ENCODE measurements at regions not wholly inside any gene's neighbourhood (a gene's known extent, or its start where the extent isn't known, plus 50 kb on each side); places are given as distances from the start of the nearest gene placed in this dataset.

DNA sequence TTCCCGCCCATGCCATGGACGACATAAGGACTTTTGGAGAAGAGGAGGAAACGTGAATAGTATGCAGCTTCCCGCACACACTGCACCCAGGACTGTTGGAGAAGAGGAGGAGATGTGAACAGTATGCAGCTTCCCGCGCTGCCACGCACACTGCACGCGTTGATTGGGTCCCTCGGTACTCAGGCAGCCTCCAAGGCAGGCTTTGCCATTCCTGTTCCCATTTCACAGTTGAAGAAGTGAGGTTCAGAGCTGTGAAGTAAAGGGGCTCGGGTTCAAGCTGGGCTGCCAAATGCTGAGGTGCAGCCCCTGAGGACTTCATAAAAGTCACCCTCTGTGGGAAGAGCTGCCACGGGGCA, 147.9 kb upstream of the FAM20C start:
- Histone ChIP-seq H2BK5ac (ENCODE audit: low read depth, low read length, poor library complexity, severe bottlenecking) (no peak overlapping the region), H4K8ac (ENCODE audit: low read depth in 2 of 2, low read length in 2 of 2) (no peak overlapping the region), H3K14ac (replicated peaks; ENCODE audit: low read depth, low read length) (no peak overlapping the region), H2BK15ac (ENCODE audit: low read depth, low read length) (no peak overlapping the region), H2AK5ac (ENCODE audit: low read depth, low read length) (no peak overlapping the region), H3K4me3 (ENCODE audit: insufficient read depth, low read depth, low read length) (no peak overlapping the region), H3K4me2 (ENCODE audit: low read depth, low read length) (no peak overlapping the region), H2AFZ (replicated peaks; ENCODE audit: low read length, poor library complexity) (no peak overlapping the region), H3K23ac (ENCODE audit: low read depth, low read length) (no peak overlapping the region), H3K9ac (ENCODE audit: low read depth, low read length) (no peak overlapping the region), H3K9me1 (ENCODE audit: insufficient read depth, low read length) (no peaks in the 10 kb centered on the region), H3K56ac (ENCODE audit: extremely low read depth, insufficient read depth, low read length) (no peak overlapping the region), H3K9me3 (ENCODE audit: control insufficient read depth, insufficient read depth, low read length) (no peaks in the 10 kb centered on the region), H4K5ac (ENCODE audit: low read depth, low read length) (no peak overlapping the region), H2AK9ac (replicated peaks; ENCODE audit: low read depth, low read length, poor library complexity) (no peak overlapping the region), H3K4ac (ENCODE audit: low read depth, low read length) (no peak overlapping the region), H3K79me1 (ENCODE audit: low read depth in 1 of 2, low read length in 2 of 2) (no peaks in the 10 kb centered on the region), H4K20me1 (ENCODE audit: insufficient read depth, low read length) (no peaks in the 10 kb centered on the region), H2BK20ac (ENCODE audit: low read depth, low read length) (no peak overlapping the region), H4K91ac (ENCODE audit: insufficient read depth, low read depth, low read length) (no peak overlapping the region), H3K36me3 (ENCODE audit: control insufficient read depth, insufficient read depth, low read length) (no peaks in the 10 kb centered on the region), H2BK120ac (ENCODE audit: low read depth, low read length) (no peak overlapping the region), H3K18ac (ENCODE audit: low read depth, low read length) (no peak overlapping the region), H3K4me1 (ENCODE audit: control insufficient read depth, insufficient read depth, low read length) (no peaks in the 10 kb centered on the region), H3K27me3 (ENCODE audit: control insufficient read depth, insufficient read depth, low read length) (peaks cover 51% of the 10 kb centered on the region), H3K27ac (ENCODE audit: insufficient read depth, low read length) (no peak overlapping the region)
- POLR2A ChIA-PET (ENCODE audit: unreplicated experiment), result no interaction called here
- no peak for ATAC-seq (ENCODE audit: low read depth)
- in situ Hi-C loops (cut with MboI; ENCODE audit: low sequenced_read_pairs) (no loop called here), dilution Hi-C loops (cut with HindIII; ENCODE audit: low sequenced_read_pairs, unreplicated experiment) (no loop called here), intact Hi-C loops (cut with micrococcal nuclease) (no loop called here)
- TF ChIP-seq, protein P1, sequence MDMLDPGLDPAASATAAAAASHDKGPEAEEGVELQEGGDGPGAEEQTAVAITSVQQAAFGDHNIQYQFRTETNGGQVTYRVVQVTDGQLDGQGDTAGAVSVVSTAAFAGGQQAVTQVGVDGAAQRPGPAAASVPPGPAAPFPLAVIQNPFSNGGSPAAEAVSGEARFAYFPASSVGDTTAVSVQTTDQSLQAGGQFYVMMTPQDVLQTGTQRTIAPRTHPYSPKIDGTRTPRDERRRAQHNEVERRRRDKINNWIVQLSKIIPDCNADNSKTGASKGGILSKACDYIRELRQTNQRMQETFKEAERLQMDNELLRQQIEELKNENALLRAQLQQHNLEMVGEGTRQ (IDR thresholded peaks at IDR 0.05; ENCODE audit: low read depth, low read length), result no peak
- TF ChIP-seq CHD1 (IDR thresholded peaks at IDR 0.05; ENCODE audit: low read depth, low read length), result no peak
- no peak for TF ChIP-seq CEBPB (IDR thresholded peaks at IDR 0.05; ENCODE audit: low read depth, low read length)
- TF ChIP-seq, protein P2, sequence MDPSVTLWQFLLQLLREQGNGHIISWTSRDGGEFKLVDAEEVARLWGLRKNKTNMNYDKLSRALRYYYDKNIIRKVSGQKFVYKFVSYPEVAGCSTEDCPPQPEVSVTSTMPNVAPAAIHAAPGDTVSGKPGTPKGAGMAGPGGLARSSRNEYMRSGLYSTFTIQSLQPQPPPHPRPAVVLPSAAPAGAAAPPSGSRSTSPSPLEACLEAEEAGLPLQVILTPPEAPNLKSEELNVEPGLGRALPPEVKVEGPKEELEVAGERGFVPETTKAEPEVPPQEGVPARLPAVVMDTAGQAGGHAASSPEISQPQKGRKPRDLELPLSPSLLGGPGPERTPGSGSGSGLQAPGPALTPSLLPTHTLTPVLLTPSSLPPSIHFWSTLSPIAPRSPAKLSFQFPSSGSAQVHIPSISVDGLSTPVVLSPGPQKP (IDR thresholded peaks at IDR 0.05; ENCODE audit: borderline replicate concordance, low read depth, low read length), result no peak
- TF ChIP-seq MXI1 (IDR thresholded peaks at IDR 0.05; ENCODE audit: borderline replicate concordance, low read depth, low read length), result no peak
- TF ChIP-seq BHLHE40 (IDR thresholded peaks at IDR 0.05; ENCODE audit: low read depth, low read length), result no peak
- TF ChIP-seq MAFK (IDR thresholded peaks at IDR 0.05; ENCODE audit: low read depth, low read length), result no peak
- TF ChIP-seq SMC3 (IDR thresholded peaks at IDR 0.05; ENCODE audit: low read depth, low read length), result no peak
- TF ChIP-seq, protein P3, sequence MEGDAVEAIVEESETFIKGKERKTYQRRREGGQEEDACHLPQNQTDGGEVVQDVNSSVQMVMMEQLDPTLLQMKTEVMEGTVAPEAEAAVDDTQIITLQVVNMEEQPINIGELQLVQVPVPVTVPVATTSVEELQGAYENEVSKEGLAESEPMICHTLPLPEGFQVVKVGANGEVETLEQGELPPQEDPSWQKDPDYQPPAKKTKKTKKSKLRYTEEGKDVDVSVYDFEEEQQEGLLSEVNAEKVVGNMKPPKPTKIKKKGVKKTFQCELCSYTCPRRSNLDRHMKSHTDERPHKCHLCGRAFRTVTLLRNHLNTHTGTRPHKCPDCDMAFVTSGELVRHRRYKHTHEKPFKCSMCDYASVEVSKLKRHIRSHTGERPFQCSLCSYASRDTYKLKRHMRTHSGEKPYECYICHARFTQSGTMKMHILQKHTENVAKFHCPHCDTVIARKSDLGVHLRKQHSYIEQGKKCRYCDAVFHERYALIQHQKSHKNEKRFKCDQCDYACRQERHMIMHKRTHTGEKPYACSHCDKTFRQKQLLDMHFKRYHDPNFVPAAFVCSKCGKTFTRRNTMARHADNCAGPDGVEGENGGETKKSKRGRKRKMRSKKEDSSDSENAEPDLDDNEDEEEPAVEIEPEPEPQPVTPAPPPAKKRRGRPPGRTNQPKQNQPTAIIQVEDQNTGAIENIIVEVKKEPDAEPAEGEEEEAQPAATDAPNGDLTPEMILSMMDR (conservative IDR thresholded peaks at IDR 0.05; ENCODE audit: low read depth, low read length), result no peak
- TF ChIP-seq FOS (IDR thresholded peaks at IDR 0.05; ENCODE audit: low read depth, low read length), result no peak
- no peak for TF ChIP-seq MAZ (IDR thresholded peaks at IDR 0.05; ENCODE audit: borderline replicate concordance, low read depth, low read length)
- TF ChIP-seq RCOR1 (IDR thresholded peaks at IDR 0.05; ENCODE audit: insufficient replicate concordance, low read length), result no peak
- TF ChIP-seq POLR2A (IDR thresholded peaks at IDR 0.05; ENCODE audit: low read depth, low read length), result no peak
- TF ChIP-seq RFX5 (IDR thresholded peaks at IDR 0.05; ENCODE audit: low read depth, low read length), result no peak
- TF ChIP-seq RAD21 (IDR thresholded peaks at IDR 0.05; ENCODE audit: low read length), result no peak
- TF ChIP-seq NFE2L2 (IDR thresholded peaks at IDR 0.05; ENCODE audit: low read depth, low read length), result no peak
- no peak for DNase-seq
- BruUV-seq (replicated peaks), result no TSS peak
- WGBS, 2 experiments (ENCODE audit: extremely low coverage in 2 of 2, insufficient read length in 1 of 2), result 74% methylated on average over 10 of the region's 12 CpGs; no CpG with 5 or more reads in 1 of the 2 experiments
- CTCF ChIA-PET, result no interaction called here

All from IMR-90 (cell line).